A204.1 (cell line): ENCODE measurements at regions not wholly inside any gene's neighbourhood (a gene's known extent, or its start where the extent isn't known, plus 50 kb on each side); places are given as distances from the start of the nearest gene placed in this dataset.
"Not testable (repeated sequence)": the region's sequence is repeated elsewhere in the genome, so short reads cannot be mapped to it uniquely, and the experiment has no call there.

Experiments used
- FAIRE-seq: peaks from 2 replicates; lab custom pipeline; 2012; peaks lifted over from hg19 to GRCh38; lab: Jason Lieb, UNC

- no peak for FAIRE-seq
These were observed 1733.0 kb downstream of the MRPL39 start for GRCh38 chr21:23874271-23874670.

GRCh38 chr21:23861911-23862504, 1745.3 kb downstream of the MRPL39 start:
- no peak for FAIRE-seq

- FAIRE-seq, result no peak
These were observed 1748.4 kb downstream of the MRPL39 start for GRCh38 chr21:23858878-23859277.

- FAIRE-seq, result peak; percentile 87
These were observed 1753.4 kb downstream of the MRPL39 start for GRCh38 chr21:23853796-23854379.

- FAIRE-seq, result no peak
These were observed 1769.7 kb downstream of the MRPL39 start for GRCh38 chr21:23837564-23837963.

GRCh38 chr21:23822760-23823159, 1784.5 kb downstream of the MRPL39 start:
- FAIRE-seq, result no peak

- no peak for FAIRE-seq
These were observed 1789.9 kb downstream of the MRPL39 start for GRCh38 chr21:23817337-23817736.

- FAIRE-seq, result no peak
These were observed 1794.8 kb downstream of the MRPL39 start for GRCh38 chr21:23812485-23812884.

GRCh38 chr21:23811805-23812204, 1795.5 kb downstream of the MRPL39 start:
- FAIRE-seq, result no peak

GRCh38 chr21:23809573-23809972, 1797.7 kb downstream of the MRPL39 start:
- FAIRE-seq, result no peak

- not testable (repeated sequence) for FAIRE-seq
These were observed 1800.2 kb downstream of the MRPL39 start for GRCh38 chr21:23806966-23807548.

GRCh38 chr21:23804866-23805265, 1802.4 kb downstream of the MRPL39 start:
- FAIRE-seq, result no peak

GRCh38 chr21:23801292-23801691, 1806.0 kb downstream of the MRPL39 start:
- FAIRE-seq, result no peak

GRCh38 chr21:23799376-23799775, 1807.9 kb downstream of the MRPL39 start:
- no peak for FAIRE-seq

- FAIRE-seq, result no peak
These were observed 1815.0 kb downstream of the MRPL39 start for GRCh38 chr21:23792300-23792699.

GRCh38 chr21:23789864-23790263, 1817.4 kb downstream of the MRPL39 start:
- FAIRE-seq, result no peak

GRCh38 chr21:23780326-23780725, 1827.0 kb downstream of the MRPL39 start:
- no peak for FAIRE-seq

GRCh38 chr21:23743821-23744220, 1863.5 kb downstream of the MRPL39 start:
- FAIRE-seq, result no peak

- FAIRE-seq, result no peak
These were observed 1866.8 kb downstream of the MRPL39 start for GRCh38 chr21:23740463-23740862.

- FAIRE-seq, result no peak
These were observed 1874.5 kb downstream of the MRPL39 start for GRCh38 chr21:23732776-23733175.

GRCh38 chr21:23729331-23729730, 1878.0 kb downstream of the MRPL39 start:
- FAIRE-seq, result no peak

GRCh38 chr21:23725576-23725975, 1881.7 kb downstream of the MRPL39 start:
- no peak for FAIRE-seq

- no peak for FAIRE-seq
These were observed 1888.6 kb downstream of the MRPL39 start for GRCh38 chr21:23718446-23719285.
